ENCODE measurements at regions not wholly inside any gene's neighbourhood (a gene's known extent, or its start where the extent isn't known, plus 50 kb on each side); places are given as distances from the start of the nearest gene placed in this dataset.

GRCh38 chr3:164174059-164174458 is 904.2 kb downstream of the SI start:
- TF ChIP-seq GATA3 (IDR thresholded peaks at IDR 0.05; ENCODE audit: borderline replicate concordance) (no peak), RFX5 (IDR thresholded peaks at IDR 0.05) (no peak), MYC (IDR thresholded peaks at IDR 0.05; ENCODE audit: borderline replicate concordance, low read length) (no peak), NPAS2 (CRISPR knock-in tag; IDR thresholded peaks at IDR 0.05; ENCODE audit: borderline replicate concordance) (no peak), SREBF2 (IDR thresholded peaks at IDR 0.05) (no peak), CEBPB (IDR thresholded peaks at IDR 0.05) (no peak), JUN (IDR thresholded peaks at IDR 0.05) (no peak), PHF8 (IDR thresholded peaks at IDR 0.05; ENCODE audit: borderline replicate concordance, low read depth) (no peak), CHD2 (IDR thresholded peaks at IDR 0.05; ENCODE audit: low read length, partially characterized antibody) (no peak), RCOR1 (IDR thresholded peaks at IDR 0.05; ENCODE audit: low read depth, low read length) (no peak), BCL3 (IDR thresholded peaks at IDR 0.05) (no peak), ATOH8 (CRISPR knock-in tag; IDR thresholded peaks at IDR 0.05; ENCODE audit: low read depth) (no peak), E2F6 (IDR thresholded peaks at IDR 0.05; ENCODE audit: borderline replicate concordance, low read depth) (no peak)
- TF ChIP-seq, protein P1, sequence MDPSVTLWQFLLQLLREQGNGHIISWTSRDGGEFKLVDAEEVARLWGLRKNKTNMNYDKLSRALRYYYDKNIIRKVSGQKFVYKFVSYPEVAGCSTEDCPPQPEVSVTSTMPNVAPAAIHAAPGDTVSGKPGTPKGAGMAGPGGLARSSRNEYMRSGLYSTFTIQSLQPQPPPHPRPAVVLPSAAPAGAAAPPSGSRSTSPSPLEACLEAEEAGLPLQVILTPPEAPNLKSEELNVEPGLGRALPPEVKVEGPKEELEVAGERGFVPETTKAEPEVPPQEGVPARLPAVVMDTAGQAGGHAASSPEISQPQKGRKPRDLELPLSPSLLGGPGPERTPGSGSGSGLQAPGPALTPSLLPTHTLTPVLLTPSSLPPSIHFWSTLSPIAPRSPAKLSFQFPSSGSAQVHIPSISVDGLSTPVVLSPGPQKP (IDR thresholded peaks at IDR 0.05; ENCODE audit: low read depth, low read length) = no peak
- DNase-seq (ENCODE audit: low read depth in 1 of 2, low spot score in 1 of 2) (no peak), FAIRE-seq (no peak), ATAC-seq (no peak)
- WGBS (ENCODE audit: missing lambda C conversion rate) = 89% methylated on average over 1 of the region's 1 CpG
- Histone ChIP-seq H3K9me3 (no peaks in the 10 kb centered on the region), H3K4me3 (no peak overlapping the region), H3K4me2 (no peak overlapping the region), H3K27ac (no peak overlapping the region), H3K4me1 (no peaks in the 10 kb centered on the region)
- POLR2A ChIA-PET = no interaction called here
- CTCF ChIA-PET = no interaction called here

DNA sequence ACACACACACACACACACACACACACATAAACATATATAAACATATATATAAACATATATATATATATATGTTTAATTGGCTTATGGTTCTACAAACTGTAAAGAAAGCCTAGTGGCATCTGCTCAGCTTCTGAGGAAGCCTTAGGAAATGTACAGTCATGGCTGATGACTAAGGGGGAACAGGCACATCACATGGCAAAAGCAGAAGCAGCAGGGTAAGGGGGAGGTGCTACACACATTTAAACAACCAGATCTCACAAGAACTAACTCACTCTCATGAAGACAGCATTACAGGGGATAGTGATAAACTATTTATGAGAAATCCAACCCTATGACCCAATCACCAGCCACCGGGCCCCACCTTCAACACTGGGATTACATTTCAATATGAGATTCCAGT is 922.9 kb downstream of the SI start:
- Histone ChIP-seq H3K4me1 (no peaks in the 10 kb centered on the region), H3K9me3 (no peaks in the 10 kb centered on the region; the same call in 2 of the 3 replicates), H3K4me2 (no peak overlapping the region), H3K4me3 (no peak overlapping the region), H3K27ac (no peak overlapping the region)
- POLR2A ChIA-PET = no interaction called here
- CTCF ChIA-PET = no interaction called here
- TF ChIP-seq, protein P2, sequence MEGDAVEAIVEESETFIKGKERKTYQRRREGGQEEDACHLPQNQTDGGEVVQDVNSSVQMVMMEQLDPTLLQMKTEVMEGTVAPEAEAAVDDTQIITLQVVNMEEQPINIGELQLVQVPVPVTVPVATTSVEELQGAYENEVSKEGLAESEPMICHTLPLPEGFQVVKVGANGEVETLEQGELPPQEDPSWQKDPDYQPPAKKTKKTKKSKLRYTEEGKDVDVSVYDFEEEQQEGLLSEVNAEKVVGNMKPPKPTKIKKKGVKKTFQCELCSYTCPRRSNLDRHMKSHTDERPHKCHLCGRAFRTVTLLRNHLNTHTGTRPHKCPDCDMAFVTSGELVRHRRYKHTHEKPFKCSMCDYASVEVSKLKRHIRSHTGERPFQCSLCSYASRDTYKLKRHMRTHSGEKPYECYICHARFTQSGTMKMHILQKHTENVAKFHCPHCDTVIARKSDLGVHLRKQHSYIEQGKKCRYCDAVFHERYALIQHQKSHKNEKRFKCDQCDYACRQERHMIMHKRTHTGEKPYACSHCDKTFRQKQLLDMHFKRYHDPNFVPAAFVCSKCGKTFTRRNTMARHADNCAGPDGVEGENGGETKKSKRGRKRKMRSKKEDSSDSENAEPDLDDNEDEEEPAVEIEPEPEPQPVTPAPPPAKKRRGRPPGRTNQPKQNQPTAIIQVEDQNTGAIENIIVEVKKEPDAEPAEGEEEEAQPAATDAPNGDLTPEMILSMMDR (IDR thresholded peaks at IDR 0.05) = no peak
- TF ChIP-seq PBX3 (IDR thresholded peaks at IDR 0.05) (no peak), SMC3 (IDR thresholded peaks at IDR 0.05) (no peak), REST (IDR thresholded peaks at IDR 0.05) (no peak), CBX8 (IDR thresholded peaks at IDR 0.05) (no peak), CHD4 (IDR thresholded peaks at IDR 0.05; ENCODE audit: borderline replicate concordance) (no peak), RCOR1 (IDR thresholded peaks at IDR 0.05; ENCODE audit: low read depth, low read length) (no peak), CEBPB (IDR thresholded peaks at IDR 0.05) (no peak), ZC3H11A (IDR thresholded peaks at IDR 0.05) (no peak), HOXA7 (CRISPR knock-in tag; IDR thresholded peaks at IDR 0.05) (no peak), GATA3 (IDR thresholded peaks at IDR 0.05; ENCODE audit: borderline replicate concordance) (no peak), JUN (IDR thresholded peaks at IDR 0.05) (no peak), USF2 (IDR thresholded peaks at IDR 0.05) (no peak)
- TF ChIP-seq, protein P3, sequence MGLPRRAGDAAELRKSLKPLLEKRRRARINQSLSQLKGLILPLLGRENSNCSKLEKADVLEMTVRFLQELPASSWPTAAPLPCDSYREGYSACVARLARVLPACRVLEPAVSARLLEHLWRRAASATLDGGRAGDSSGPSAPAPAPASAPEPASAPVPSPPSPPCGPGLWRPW (IDR thresholded peaks at IDR 0.05) = no peak
- DNase-seq (ENCODE audit: low read depth in 1 of 2, low spot score in 1 of 2) = no peak
- no peak for FAIRE-seq
- no peak for ATAC-seq
- WGBS (ENCODE audit: missing lambda C conversion rate) = 31% methylated on average over 1 of the region's 1 CpG

All from A549 (cell line).